Stomach (tissue), 4 donors: ENCODE measurements at regions not wholly inside any gene's neighbourhood (a gene's known extent, or its start where the extent isn't known, plus 50 kb on each side); places are given as distances from the start of the nearest gene placed in this dataset.

Experiments used
- CTCF ChIP-seq, 7 experiments: fragments of 450-650 bp in 4 of 7; fragments of 200-600 bp in 3 of 7; sonication (generic) in 3 of 7; IDR thresholded peaks; one replicate each; pipeline ENCODE4 v1.5.1; 2016 to 2019; ENCODE audit warnings: antibody characterized with exemption in 7 of 7, control low read depth in 2 of 7, mild to moderate bottlenecking in 1 of 7
- EP300 ChIP-seq: sonication (generic); formaldehyde crosslinking; IDR thresholded peaks from one replicate; pipeline ENCODE4 v1.6.1; 2017; ENCODE audit warnings: antibody characterized with exemption
- POLR2A ChIP-seq, 4 donors: fragments of 450-650 bp; IDR thresholded peaks; one replicate each; pipeline ENCODE4 v1.6.1; 2016; ENCODE audit warnings: antibody characterized with exemption in 4 of 4, control low read depth in 2 of 4, mild to moderate bottlenecking in 1 of 4, moderate library complexity in 1 of 4
- POLR2AphosphoS5 ChIP-seq, 3 donors: sonication (generic); formaldehyde crosslinking; IDR thresholded peaks; one replicate each; pipeline ENCODE4 v1.6.1; 2016; ENCODE audit warnings: antibody characterized with exemption in 3 of 3

GRCh38 chr1:184226100-184226487 lies 160.7 kb upstream of the C1orf21 start:
- TF ChIP-seq CTCF (IDR thresholded peaks at IDR 0.05) (no peak), POLR2AphosphoS5 (IDR thresholded peaks at IDR 0.05) (no peak), EP300 (no peak), POLR2A (IDR thresholded peaks at IDR 0.05) (no peak)
